GM12892 (cell line): ENCODE measurements at regions not wholly inside any gene's neighbourhood (a gene's known extent, or its start where the extent isn't known, plus 50 kb on each side); places are given as distances from the start of the nearest gene placed in this dataset.

Source experiments
- POLR2A ChIP-seq: IDR thresholded peaks from 2 replicates; pipeline ENCODE4 v1.6.1; 2011; ENCODE audit warnings: low read depth, low read length, control low read depth
- POLR2AphosphoS5 ChIP-seq: IDR thresholded peaks from 2 replicates; pipeline ENCODE4 v1.6.1; 2011; ENCODE audit warnings: low read depth, low read length, control low read depth
- TAF1 ChIP-seq: IDR thresholded peaks from 2 replicates; pipeline ENCODE4 v1.6.1; 2011; ENCODE audit warnings: low read depth, mild to moderate bottlenecking, control low read depth, low read length, borderline replicate concordance

DNA sequence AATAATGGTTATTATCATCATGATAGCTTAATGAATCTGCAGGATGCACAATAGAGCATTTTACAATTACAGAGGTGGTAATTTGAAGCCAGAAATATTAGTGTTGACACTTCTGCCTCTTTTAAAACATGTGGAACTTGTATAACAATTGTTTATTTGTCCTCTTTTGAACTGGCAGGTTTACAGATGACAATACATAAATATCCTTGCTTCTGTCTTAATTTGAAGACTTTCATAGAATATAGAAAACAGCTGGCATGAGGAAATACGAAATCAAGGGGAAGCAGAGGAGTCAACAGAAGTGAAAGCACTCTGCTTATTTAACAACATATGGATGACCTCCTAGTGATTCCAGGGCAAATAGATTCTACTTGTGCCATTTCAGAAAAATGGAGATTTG is 270.5 kb upstream of the SGO1 start:
- TF ChIP-seq POLR2A (no peak), POLR2AphosphoS5 (no peak), TAF1 (no peak)
